ENCODE measurements at regions not wholly inside any gene's neighbourhood (a gene's known extent, or its start where the extent isn't known, plus 50 kb on each side); places are given as distances from the start of the nearest gene placed in this dataset.

DNA sequence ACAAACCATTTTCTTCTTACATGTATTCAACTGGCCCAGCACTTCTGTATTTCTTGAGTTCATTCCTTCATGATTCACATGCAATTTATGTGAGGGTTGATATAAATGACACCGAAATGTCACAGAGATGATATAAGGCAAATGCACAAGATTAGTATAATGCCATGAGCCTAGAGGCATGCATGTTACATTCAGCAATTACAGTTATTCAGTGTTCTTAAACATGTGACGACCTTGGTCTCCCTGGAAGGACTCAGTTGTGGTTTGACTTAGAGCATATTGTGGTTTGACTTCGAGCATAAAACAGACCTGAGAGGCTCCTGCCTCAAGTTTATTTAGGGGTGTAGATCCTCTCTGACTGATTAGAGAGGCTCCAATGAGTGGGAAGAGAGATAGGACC is 752.1 kb upstream of the POM121L12 start:
- Mint-ChIP-seq H3K27me3 (ENCODE audit: low read depth, unreplicated experiment) (no peaks in the 10 kb centered on the region), H3K27ac (ENCODE audit: unreplicated experiment) (no peak overlapping the region), H3K4me1 (ENCODE audit: low read depth, unreplicated experiment) (peaks cover 7% of the 10 kb centered on the region), H3K36me3 (ENCODE audit: low read depth, unreplicated experiment) (no peaks in the 10 kb centered on the region), H3K9me3 (ENCODE audit: unreplicated experiment) (no peaks in the 10 kb centered on the region), H3K4me3 (ENCODE audit: unreplicated experiment) (no peak overlapping the region)
- no peak overlapping the region for H3K4me2 ChIP-seq (ENCODE audit: low read length)
- FAIRE-seq: no peak
- no peak overlapping the region for H2AFZ ChIP-seq (ENCODE audit: low read depth, low read length)
- H3K9me3 ChIP-seq (ENCODE audit: insufficient read depth, low read depth, low read length): no peaks in the 10 kb centered on the region
- TF ChIP-seq EZH2 (IDR thresholded peaks at IDR 0.05; ENCODE audit: insufficient read depth, low read length): no peak
- TF ChIP-seq, protein P1, sequence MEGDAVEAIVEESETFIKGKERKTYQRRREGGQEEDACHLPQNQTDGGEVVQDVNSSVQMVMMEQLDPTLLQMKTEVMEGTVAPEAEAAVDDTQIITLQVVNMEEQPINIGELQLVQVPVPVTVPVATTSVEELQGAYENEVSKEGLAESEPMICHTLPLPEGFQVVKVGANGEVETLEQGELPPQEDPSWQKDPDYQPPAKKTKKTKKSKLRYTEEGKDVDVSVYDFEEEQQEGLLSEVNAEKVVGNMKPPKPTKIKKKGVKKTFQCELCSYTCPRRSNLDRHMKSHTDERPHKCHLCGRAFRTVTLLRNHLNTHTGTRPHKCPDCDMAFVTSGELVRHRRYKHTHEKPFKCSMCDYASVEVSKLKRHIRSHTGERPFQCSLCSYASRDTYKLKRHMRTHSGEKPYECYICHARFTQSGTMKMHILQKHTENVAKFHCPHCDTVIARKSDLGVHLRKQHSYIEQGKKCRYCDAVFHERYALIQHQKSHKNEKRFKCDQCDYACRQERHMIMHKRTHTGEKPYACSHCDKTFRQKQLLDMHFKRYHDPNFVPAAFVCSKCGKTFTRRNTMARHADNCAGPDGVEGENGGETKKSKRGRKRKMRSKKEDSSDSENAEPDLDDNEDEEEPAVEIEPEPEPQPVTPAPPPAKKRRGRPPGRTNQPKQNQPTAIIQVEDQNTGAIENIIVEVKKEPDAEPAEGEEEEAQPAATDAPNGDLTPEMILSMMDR (IDR thresholded peaks at IDR 0.05; ENCODE audit: insufficient read depth, low read depth, low read length): no peak
- no peaks in the 10 kb centered on the region for H4K20me1 ChIP-seq (ENCODE audit: insufficient read depth, low read length)
- H3K79me2 ChIP-seq (ENCODE audit: insufficient read depth, low read length): no peaks in the 10 kb centered on the region
- H3K36me3 ChIP-seq (ENCODE audit: insufficient read depth, low read length): no peaks in the 10 kb centered on the region
- DNase-seq (ENCODE audit: low read depth): no peak
- H3K27me3 ChIP-seq (ENCODE audit: insufficient read depth, low read length): no peaks in the 10 kb centered on the region
- no peak overlapping the region for H3K4me3 ChIP-seq (ENCODE audit: insufficient read depth, low read depth, low read length)
- H3K9ac ChIP-seq (ENCODE audit: low read length): no peak overlapping the region
- H3K4me1 ChIP-seq (ENCODE audit: insufficient read depth, low read length): no peaks in the 10 kb centered on the region
- H3K27ac ChIP-seq (ENCODE audit: low read depth, low read length): no peak overlapping the region

GRCh38 chr7:52273685-52274610 is 761.5 kb upstream of the POM121L12 start:
- Mint-ChIP-seq H3K36me3 (ENCODE audit: low read depth, unreplicated experiment) (no peaks in the 10 kb centered on the region), H3K4me3 (ENCODE audit: unreplicated experiment) (no peak overlapping the region), H3K27me3 (ENCODE audit: low read depth, unreplicated experiment) (no peaks in the 10 kb centered on the region), H3K9me3 (ENCODE audit: unreplicated experiment) (no peaks in the 10 kb centered on the region), H3K27ac (ENCODE audit: unreplicated experiment) (no peak overlapping the region), H3K4me1 (ENCODE audit: low read depth, unreplicated experiment) (peaks cover 8% of the 10 kb centered on the region)
- Histone ChIP-seq H3K4me3 (ENCODE audit: insufficient read depth, low read depth, low read length) (no peak overlapping the region), H3K4me2 (ENCODE audit: low read length) (no peak overlapping the region), H3K4me1 (ENCODE audit: insufficient read depth, low read length) (no peaks in the 10 kb centered on the region), H2AFZ (ENCODE audit: low read depth, low read length) (no peak overlapping the region), H3K36me3 (ENCODE audit: insufficient read depth, low read length) (no peaks in the 10 kb centered on the region), H3K9ac (ENCODE audit: low read length) (no peak overlapping the region), H3K27ac (ENCODE audit: low read depth, low read length) (no peak overlapping the region), H3K9me3 (ENCODE audit: insufficient read depth, low read depth, low read length) (no peaks in the 10 kb centered on the region), H4K20me1 (ENCODE audit: insufficient read depth, low read length) (no peaks in the 10 kb centered on the region), H3K27me3 (ENCODE audit: insufficient read depth, low read length) (no peaks in the 10 kb centered on the region), H3K79me2 (ENCODE audit: insufficient read depth, low read length) (no peaks in the 10 kb centered on the region)
- no peak for FAIRE-seq
- TF ChIP-seq, protein P1 (IDR thresholded peaks at IDR 0.05; ENCODE audit: insufficient read depth, low read depth, low read length): no peak
- TF ChIP-seq EZH2 (IDR thresholded peaks at IDR 0.05; ENCODE audit: insufficient read depth, low read length): no peak
- no peak for DNase-seq (ENCODE audit: low read depth)

- H3K36me3 Mint-ChIP-seq (ENCODE audit: low read depth, unreplicated experiment): no peaks in the 10 kb centered on the region
- Histone ChIP-seq H3K27me3 (ENCODE audit: insufficient read depth, low read length) (no peaks in the 10 kb centered on the region), H4K20me1 (ENCODE audit: insufficient read depth, low read length) (no peaks in the 10 kb centered on the region), H3K79me2 (ENCODE audit: insufficient read depth, low read length) (no peaks in the 10 kb centered on the region), H3K4me1 (ENCODE audit: insufficient read depth, low read length) (no peaks in the 10 kb centered on the region), H3K36me3 (ENCODE audit: insufficient read depth, low read length) (no peaks in the 10 kb centered on the region), H3K4me2 (ENCODE audit: low read length) (no peak overlapping the region), H3K27ac (ENCODE audit: low read depth, low read length) (no peak overlapping the region), H3K9me3 (ENCODE audit: insufficient read depth, low read depth, low read length) (no peaks in the 10 kb centered on the region), H2AFZ (ENCODE audit: low read depth, low read length) (no peak overlapping the region), H3K9ac (ENCODE audit: low read length) (no peak overlapping the region), H3K4me3 (ENCODE audit: insufficient read depth, low read depth, low read length) (no peak overlapping the region)
- no peak for TF ChIP-seq EZH2 (IDR thresholded peaks at IDR 0.05; ENCODE audit: insufficient read depth, low read length)
- TF ChIP-seq, protein P1 (IDR thresholded peaks at IDR 0.05; ENCODE audit: insufficient read depth, low read depth, low read length): no peak
- H3K9me3 Mint-ChIP-seq (ENCODE audit: unreplicated experiment): no peaks in the 10 kb centered on the region
- H3K27ac Mint-ChIP-seq (ENCODE audit: unreplicated experiment): no peak overlapping the region
- no peak for FAIRE-seq
- H3K4me1 Mint-ChIP-seq (ENCODE audit: low read depth, unreplicated experiment): peaks cover 2% of the 10 kb centered on the region
- no peak for DNase-seq (ENCODE audit: low read depth)
- no peak overlapping the region for H3K4me3 Mint-ChIP-seq (ENCODE audit: unreplicated experiment)
- H3K27me3 Mint-ChIP-seq (ENCODE audit: low read depth, unreplicated experiment): no peaks in the 10 kb centered on the region
These were observed 763.7 kb upstream of the POM121L12 start for GRCh38 chr7:52271703-52272102.

Measured in astrocyte (in vitro differentiated cells and primary cell).